OCI-LY7 (cell line): ENCODE measurements at regions not wholly inside any gene's neighbourhood (a gene's known extent, or its start where the extent isn't known, plus 50 kb on each side); places are given as distances from the start of the nearest gene placed in this dataset.

ENCODE experiments used
- CTCF ChIP-seq: fragments of 200-600 bp; sonication (generic); conservative IDR thresholded peaks from 2 replicates; pipeline ENCODE4 v1.5.1; 2014; ENCODE audit warnings: mild to moderate bottlenecking, antibody characterized with exemption, low read length, moderate library complexity, mixed read lengths
- EZH2phosphoT487 ChIP-seq: fragments of 200-600 bp; sonication (generic); IDR thresholded peaks from 2 replicates; pipeline ENCODE4 v1.6.1; 2018; ENCODE audit warnings: low read depth, borderline replicate concordance, mild to moderate bottlenecking, mixed run types, antibody characterized with exemption, low read length, moderate library complexity, mixed read lengths

GRCh38 chr13:50123862-50124535 is 108.8 kb downstream of the KCNRG start:
- TF ChIP-seq CTCF, result no peak
- TF ChIP-seq EZH2phosphoT487, result no peak
